Right lobe of liver (tissue), 6 donors: ENCODE measurements at regions not wholly inside any gene's neighbourhood (a gene's known extent, or its start where the extent isn't known, plus 50 kb on each side); places are given as distances from the start of the nearest gene placed in this dataset.
"Not testable (repeated sequence)": the region's sequence is repeated elsewhere in the genome, so short reads cannot be mapped to it uniquely, and the experiment has no call there.

Experiments
- ATAC-seq, 4 donors: fragments of 200-7000 bp; cut with Tn5 transposase; one replicate each; pipeline ENCODE4 v1.9.1; 2020; ENCODE audit warnings: mild to moderate bottlenecking in 4 of 4, moderate library complexity in 4 of 4
- DNase-seq, 3 donors: peaks; one replicate each; pipeline ENCODE4 v3.0.0-alpha.2; 2020
- H3K27ac ChIP-seq, 3 donors: fragments of 200-600 bp; one replicate each; pipeline ENCODE4 v1.8.0; 2022
- H3K27me3 ChIP-seq, 2 donors: fragments of 200-600 bp; one replicate each; pipeline ENCODE4 v1.8.0; 2022
- H3K36me3 ChIP-seq, 4 donors: fragments of 200-600 bp; sonication (generic) in 1 of 4; one replicate each; pipeline versions ENCODE4 v1.5.1 to v1.8.0; 2017 to 2022; ENCODE audit warnings: control low read depth in 1 of 4
- H3K4me1 ChIP-seq, 4 donors: fragments of 200-600 bp; sonication (generic) in 1 of 4; one replicate each; pipeline versions ENCODE4 v1.5.1 to v1.8.0; 2017 to 2022; ENCODE audit warnings: control low read depth in 1 of 4
- H3K4me3 ChIP-seq, 3 donors: fragments of 200-600 bp; one replicate each; pipeline ENCODE4 v1.8.0; 2022
- H3K9me3 ChIP-seq, 4 donors: fragments of 200-600 bp; sonication (generic) in 1 of 4; one replicate each; pipeline versions ENCODE4 v1.5.1 to v1.8.0; 2017 to 2022; ENCODE audit warnings: control low read depth in 1 of 4
- CTCF ChIP-seq, 4 donors: fragments of 200-600 bp in 3 of 4; fragments of 450-650 bp in 1 of 4; IDR thresholded peaks; one replicate each; pipeline versions ENCODE4 v1.5.1 to v1.8.0; 2016 to 2022; ENCODE audit warnings: antibody characterized with exemption in 4 of 4, mild to moderate bottlenecking in 2 of 4
- POLR2A ChIP-seq: fragments of 450-650 bp; IDR thresholded peaks from one replicate; pipeline ENCODE4 v1.6.1; 2017; ENCODE audit warnings: antibody characterized with exemption, mild to moderate bottlenecking
- WGBS: methylation state at CpG from one replicate; pipeline ENCODE4 v1.1.6; 2018; ENCODE audit warnings: low coverage, low lambda C conversion rate; ENCODE audit not compliant: insufficient coverage; ENCODE audit errors: missing lambda C conversion rate; 5-methylcytosine and 5-hydroxymethylcytosine counted together
- intact Hi-C, 2 donors: fragments of 100-400 bp; cut with DNase I; formaldehyde crosslinking; loops; one replicate each; pipeline versions ENCODE4 v1.11.2 to v1.14.1; 2022
- donor health status: DM: no; HTN: yes; CAD: no.
- donor health status: DM: no; HTN: no; CAD: no.
- donor health status: DM: no; HTN: no; CAD: no.
- donor health status: DM: no; HTN: yes; CAD: no.
- donor health status: DM: no; HTN: yes; CAD: no.

- H3K36me3 ChIP-seq, H3K27ac ChIP-seq, H3K4me3 ChIP-seq, intact Hi-C loops, H3K27me3 ChIP-seq, DNase-seq, H3K4me1 ChIP-seq, H3K9me3 ChIP-seq: not testable (repeated sequence)
- 79% methylated on average over 5 of the region's 5 CpGs for WGBS
- peak in 1 of 4 donors; percentile 14 for ATAC-seq
Observed at GRCh38 chr4:102397056-102397455, 51.8 kb upstream of the SLC39A8 start.

- no peaks in the 10 kb centered on the region for H3K27me3 ChIP-seq
- intact Hi-C loops = no loop called here
- ATAC-seq (peak in 3 of 4 donors; percentile 27 to 62 (median 44)), DNase-seq (no peak)
- WGBS = 50% methylated on average over 1 of the region's 1 CpG
- H3K4me1 ChIP-seq = no peaks in the 10 kb centered on the region
- no peaks in the 10 kb centered on the region for H3K9me3 ChIP-seq
- no peaks in the 10 kb centered on the region for H3K36me3 ChIP-seq
- H3K4me3 ChIP-seq = no peak overlapping the region
- H3K27ac ChIP-seq = no peak overlapping the region
- TF ChIP-seq CTCF (IDR thresholded peaks at IDR 0.05) (no peak), POLR2A (no peak)
Observed at GRCh38 chr4:102399021-102399420, 53.7 kb upstream of the SLC39A8 start.

GRCh38 chr4:102400898-102401297 is 55.6 kb upstream of the SLC39A8 start:
- intact Hi-C loops = no loop called here
- Histone ChIP-seq H3K4me1 (no peaks in the 10 kb centered on the region), H3K4me3 (no peak overlapping the region), H3K27ac (no peak overlapping the region), H3K9me3 (no peaks in the 10 kb centered on the region), H3K36me3 (no peaks in the 10 kb centered on the region), H3K27me3 (no peaks in the 10 kb centered on the region)
- ATAC-seq (no peak), DNase-seq (no peak)
- TF ChIP-seq POLR2A (no peak), CTCF (IDR thresholded peaks at IDR 0.05) (no peak)
- WGBS = 88% methylated on average over 4 of the region's 4 CpGs

GRCh38 chr4:102402223-102402622 is 56.9 kb upstream of the SLC39A8 start:
- no peak for DNase-seq
- Histone ChIP-seq H3K27me3 (no peaks in the 10 kb centered on the region), H3K27ac (no peak overlapping the region), H3K4me1 (no peaks in the 10 kb centered on the region), H3K36me3 (no peaks in the 10 kb centered on the region), H3K9me3 (no peaks in the 10 kb centered on the region), H3K4me3 (no peak overlapping the region)
- intact Hi-C loops = no loop called here
- 83% methylated on average over 2 of the region's 2 CpGs for WGBS
- ATAC-seq = no peak
- TF ChIP-seq CTCF (IDR thresholded peaks at IDR 0.05) (no peak), POLR2A (no peak)

- WGBS = 63% methylated on average over 3 of the region's 3 CpGs
- Histone ChIP-seq H3K27ac (no peak overlapping the region), H3K27me3 (no peaks in the 10 kb centered on the region), H3K9me3 (no peaks in the 10 kb centered on the region), H3K4me1 (no peaks in the 10 kb centered on the region), H3K4me3 (no peak overlapping the region), H3K36me3 (no peaks in the 10 kb centered on the region)
- peak in 3 of 4 donors; percentile 38 to 46 (median 43) for ATAC-seq
- no peak for TF ChIP-seq CTCF (IDR thresholded peaks at IDR 0.05)
- intact Hi-C loops = no loop called here
- no peak for DNase-seq
Observed at GRCh38 chr4:102403116-102403515, 57.8 kb upstream of the SLC39A8 start.
